Common myeloid progenitor, CD34-positive (primary cell): ENCODE measurements at regions not wholly inside any gene's neighbourhood (a gene's known extent, or its start where the extent isn't known, plus 50 kb on each side); places are given as distances from the start of the nearest gene placed in this dataset.

Experiments
- CTCF ChIA-PET: fragments of 350-600 bp; sonication (Branson Sonifier 250); formaldehyde crosslinking; loops from one replicate; lab custom pipeline; 2021; ENCODE audit warnings: antibody characterized with exemption; lab: Charles Lee
- POLR2A ChIA-PET: fragments of 350-600 bp; sonication (Branson Sonifier 250); formaldehyde crosslinking; loops from one replicate; lab custom pipeline; 2021; ENCODE audit warnings: antibody characterized with exemption; lab: Charles Lee
- DNase-seq, 3 donors: peaks; one replicate each; pipeline versions ENCODE4 v3.0.0 to v3.0.0-alpha.2; 2013
- H3K27ac ChIP-seq, 2 experiments: 1 replicate in 1 of 2; 2 replicates in 1 of 2; pipeline ENCODE4 v1.7.0; 2013; ENCODE audit warnings: inconsistent platforms in 2 of 2, low read length in 2 of 2, mild to moderate bottlenecking in 2 of 2, low read depth in 1 of 2, moderate library complexity in 1 of 2; ENCODE audit not compliant: severe bottlenecking in 2 of 2, insufficient read depth in 1 of 2, poor library complexity in 1 of 2
- H3K27me3 ChIP-seq, 5 experiments: replicated peaks in 2 of 5; 1 replicate in 3 of 5; 2 replicates in 2 of 5; pipeline versions ENCODE4 v1.6.1 to v1.7.0; 2013; ENCODE audit warnings: low read length in 4 of 5, mild to moderate bottlenecking in 2 of 5, moderate library complexity in 2 of 5, inconsistent platforms in 1 of 5; ENCODE audit not compliant: insufficient read depth in 5 of 5, control insufficient read depth in 4 of 5
- H3K36me3 ChIP-seq, 4 experiments: 1 replicate in 2 of 4; 2 replicates in 2 of 4; pipeline versions ENCODE4 v1.6.1 to v1.7.0; 2013; ENCODE audit warnings: low read length in 3 of 4, control low read depth in 1 of 4, mild to moderate bottlenecking in 1 of 4; ENCODE audit not compliant: control insufficient read depth in 4 of 4, insufficient read depth in 4 of 4
- H3K4me1 ChIP-seq, 4 experiments: 1 replicate in 3 of 4; 2 replicates in 1 of 4; pipeline versions ENCODE4 v1.6.1 to v1.7.1; 2013; ENCODE audit warnings: low read length in 3 of 4, mild to moderate bottlenecking in 3 of 4, control low read depth in 1 of 4, inconsistent platforms in 1 of 4, moderate library complexity in 1 of 4; ENCODE audit not compliant: control insufficient read depth in 4 of 4, insufficient read depth in 4 of 4; ENCODE audit errors: control extremely low read depth in 1 of 4
- H3K4me3 ChIP-seq, 7 experiments: 1 replicate in 4 of 7; 2 replicates in 3 of 7; pipeline versions ENCODE4 v1.5.1 to v1.7.0; 2013; ENCODE audit warnings: mild to moderate bottlenecking in 7 of 7, low read length in 6 of 7, moderate library complexity in 6 of 7, inconsistent platforms in 2 of 7, low read depth in 2 of 7, control low read depth in 1 of 7; ENCODE audit not compliant: insufficient read depth in 4 of 7, control insufficient read depth in 1 of 7; ENCODE audit errors: extremely low read depth in 1 of 7
- H3K9me3 ChIP-seq, 5 experiments: 1 replicate in 4 of 5; 2 replicates in 1 of 5; pipeline versions ENCODE4 v1.6.1 to v1.7.1; 2013; ENCODE audit warnings: low read length in 4 of 5, mild to moderate bottlenecking in 2 of 5, inconsistent platforms in 1 of 5, low read depth in 1 of 5, moderate library complexity in 1 of 5; ENCODE audit not compliant: control insufficient read depth in 4 of 5, insufficient read depth in 2 of 5; ENCODE audit errors: control extremely low read depth in 1 of 5
- WGBS: methylation state at CpG from one replicate; pipeline ENCODE4 v1.1.5; 2013; ENCODE audit not compliant: insufficient coverage; 5-methylcytosine and 5-hydroxymethylcytosine counted together

DNA sequence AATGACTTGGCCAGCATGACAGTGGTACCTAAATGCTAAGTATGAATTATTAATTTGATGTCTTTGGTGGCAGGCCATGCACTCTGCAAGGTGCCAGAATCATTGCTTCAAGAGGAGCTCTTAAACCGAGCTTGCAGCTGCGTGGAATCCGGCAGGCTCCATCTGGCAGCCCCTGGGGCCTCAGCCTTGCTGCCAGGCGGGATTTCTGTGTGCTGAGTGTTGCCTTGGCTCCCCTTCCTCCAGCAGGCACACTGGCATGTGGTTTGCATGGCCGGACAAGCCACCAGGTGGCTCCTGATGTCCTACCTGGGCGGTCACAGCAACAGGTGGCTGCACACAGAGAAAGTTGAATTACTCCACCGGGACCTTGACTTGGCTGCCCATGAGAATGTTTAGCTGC lies 155.4 kb downstream of the URB2 start:
- no peaks in the 10 kb centered on the region for H3K36me3 ChIP-seq
- no peak overlapping the region for H3K4me3 ChIP-seq
- no peaks in the 10 kb centered on the region for H3K9me3 ChIP-seq
- CTCF ChIA-PET = no interaction called here
- no peak for DNase-seq
- no peaks in the 10 kb centered on the region for H3K4me1 ChIP-seq
- 86% methylated on average over 7 of the region's 7 CpGs for WGBS
- POLR2A ChIA-PET = no interaction called here
- H3K27ac ChIP-seq = no peak overlapping the region
- H3K27me3 ChIP-seq = peaks cover 0 to 3% (median 0%) of the 10 kb centered on the region in 5 experiments

DNA sequence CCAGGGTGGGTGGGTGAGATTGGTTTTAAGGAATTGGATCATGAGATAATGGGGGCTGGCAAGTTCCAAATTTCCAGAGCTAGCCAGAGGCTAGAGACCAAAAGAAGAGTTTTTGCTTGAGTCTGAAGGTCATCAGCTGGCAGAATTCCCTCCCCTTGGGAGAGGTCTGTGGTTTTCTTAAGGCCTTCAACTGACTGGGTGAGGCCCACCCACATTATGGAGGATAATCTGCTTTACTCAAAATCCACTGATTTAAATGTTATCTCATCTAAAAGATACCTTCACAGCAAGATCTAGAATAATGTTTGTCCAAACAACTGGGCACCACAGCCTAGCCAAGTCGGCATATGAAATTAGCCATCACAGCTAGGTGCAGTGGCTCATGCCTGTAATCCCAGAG lies 156.4 kb downstream of the URB2 start:
- no peaks in the 10 kb centered on the region for H3K4me1 ChIP-seq
- DNase-seq = no peak
- peaks cover 0 to 3% (median 0%) of the 10 kb centered on the region in 5 experiments for H3K27me3 ChIP-seq
- H3K4me3 ChIP-seq = no peak overlapping the region
- 100% methylated on average over 1 of the region's 1 CpG for WGBS
- no peak overlapping the region for H3K27ac ChIP-seq
- peaks cover 0 to 4% (median 0%) of the 10 kb centered on the region in 5 experiments for H3K9me3 ChIP-seq
- H3K36me3 ChIP-seq = no peaks in the 10 kb centered on the region
- POLR2A ChIA-PET = no interaction called here
- CTCF ChIA-PET = no interaction called here

DNA sequence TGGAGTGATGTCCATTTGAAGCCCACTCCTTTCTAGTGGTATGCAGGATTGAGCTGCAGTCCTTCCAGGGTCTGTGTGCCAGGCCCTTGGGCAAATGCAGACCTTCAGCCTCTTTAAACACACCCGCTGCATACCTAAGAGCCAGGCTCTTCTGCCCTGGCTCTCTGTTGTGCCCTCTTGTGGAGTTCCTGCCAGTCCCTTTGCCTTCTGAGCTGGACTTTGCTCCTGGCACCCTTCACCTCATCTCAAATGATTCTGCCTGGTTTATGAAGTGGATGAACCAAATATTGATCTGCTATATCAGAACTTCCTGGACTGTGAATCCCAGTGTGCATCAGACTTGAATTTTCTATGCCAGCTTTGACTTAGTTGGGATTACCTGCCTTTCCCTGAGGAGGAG lies 158.8 kb downstream of the URB2 start:
- Histone ChIP-seq H3K9me3 (peaks cover 0 to 8% (median 0%) of the 10 kb centered on the region in 5 experiments), H3K4me3 (no peak overlapping the region), H3K27me3 (peaks cover 0 to 3% (median 0%) of the 10 kb centered on the region in 5 experiments), H3K4me1 (no peaks in the 10 kb centered on the region), H3K36me3 (no peaks in the 10 kb centered on the region), H3K27ac (no peak overlapping the region)
- DNase-seq = no peak
- WGBS = 100% methylated on average over 1 of the region's 1 CpG
- POLR2A ChIA-PET = no interaction called here
- CTCF ChIA-PET = no interaction called here

DNA sequence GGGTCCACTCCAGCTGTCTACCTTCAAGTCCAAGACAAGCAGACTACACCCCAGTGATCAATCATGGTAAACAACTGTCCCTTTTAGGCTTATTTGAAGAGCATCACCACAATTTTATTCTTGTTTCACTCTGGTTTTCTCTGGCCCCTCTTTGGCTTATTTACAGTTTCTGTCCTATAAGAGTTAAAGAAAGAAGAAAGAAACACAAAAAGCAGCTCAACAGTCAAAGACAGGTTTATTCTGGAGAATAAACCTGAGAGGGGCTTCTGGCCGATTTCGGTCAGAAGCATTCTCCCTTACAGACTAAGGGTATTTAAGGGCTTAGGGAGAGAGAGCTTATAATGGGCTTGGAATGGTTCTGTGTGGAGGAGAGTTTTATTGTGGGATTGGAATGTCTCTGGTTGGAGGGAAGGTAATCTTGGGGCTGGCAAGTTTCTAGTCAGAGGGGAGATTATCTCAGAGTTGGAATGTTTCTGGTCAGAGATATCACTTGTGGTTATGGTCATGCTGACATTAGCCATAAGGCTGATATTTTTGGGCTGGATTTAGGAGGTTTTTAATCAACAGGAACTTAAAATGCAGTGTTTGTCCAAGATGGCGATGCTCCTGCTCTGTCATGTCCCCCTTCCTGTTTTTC lies 161.0 kb downstream of the URB2 start:
- Histone ChIP-seq H3K4me3 (no peak overlapping the region), H3K4me1 (peaks cover 0 to 2% (median 0%) of the 10 kb centered on the region in 4 experiments), H3K27me3 (peaks cover 0 to 3% (median 0%) of the 10 kb centered on the region in 5 experiments), H3K27ac (no peak overlapping the region), H3K9me3 (peaks cover 0 to 8% (median 4%) of the 10 kb centered on the region in 5 experiments), H3K36me3 (no peaks in the 10 kb centered on the region)
- no peak for DNase-seq
- 96% methylated on average over 3 of the region's 3 CpGs for WGBS
- CTCF ChIA-PET = no interaction called here
- POLR2A ChIA-PET = no interaction called here

DNA sequence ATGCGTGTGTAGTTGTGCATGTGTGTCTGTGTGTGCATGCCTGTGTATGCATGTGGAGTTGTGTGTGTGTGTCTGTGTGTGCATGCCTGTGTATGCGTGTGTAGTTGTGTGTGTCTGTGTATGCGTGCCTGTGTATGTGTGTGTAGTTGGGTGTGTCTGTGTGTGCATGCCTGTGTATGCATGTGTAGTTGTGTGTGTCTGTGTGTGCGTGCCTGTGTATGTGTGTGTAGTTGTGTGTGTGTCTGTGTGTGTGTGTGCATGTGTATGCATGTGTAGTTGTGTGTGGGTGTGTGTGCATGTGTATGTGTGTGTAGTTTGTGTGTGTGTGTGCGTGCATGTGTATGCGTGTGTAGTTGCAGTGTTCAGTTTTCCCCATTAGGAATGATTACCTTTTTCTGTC lies 162.0 kb downstream of the URB2 start:
- Histone ChIP-seq H3K4me3 (no peak overlapping the region), H3K4me1 (peaks cover 0 to 2% (median 0%) of the 10 kb centered on the region in 4 experiments), H3K27ac (no peak overlapping the region), H3K9me3 (peaks cover 0 to 8% (median 4%) of the 10 kb centered on the region in 5 experiments), H3K36me3 (no peaks in the 10 kb centered on the region), H3K27me3 (peaks cover 0 to 3% (median 0%) of the 10 kb centered on the region in 5 experiments)
- ChIA-PET POLR2A (no interaction called here), CTCF (no interaction called here)
- DNase-seq = no peak
- WGBS = 82% methylated on average over 2 of the region's 6 CpGs

DNA sequence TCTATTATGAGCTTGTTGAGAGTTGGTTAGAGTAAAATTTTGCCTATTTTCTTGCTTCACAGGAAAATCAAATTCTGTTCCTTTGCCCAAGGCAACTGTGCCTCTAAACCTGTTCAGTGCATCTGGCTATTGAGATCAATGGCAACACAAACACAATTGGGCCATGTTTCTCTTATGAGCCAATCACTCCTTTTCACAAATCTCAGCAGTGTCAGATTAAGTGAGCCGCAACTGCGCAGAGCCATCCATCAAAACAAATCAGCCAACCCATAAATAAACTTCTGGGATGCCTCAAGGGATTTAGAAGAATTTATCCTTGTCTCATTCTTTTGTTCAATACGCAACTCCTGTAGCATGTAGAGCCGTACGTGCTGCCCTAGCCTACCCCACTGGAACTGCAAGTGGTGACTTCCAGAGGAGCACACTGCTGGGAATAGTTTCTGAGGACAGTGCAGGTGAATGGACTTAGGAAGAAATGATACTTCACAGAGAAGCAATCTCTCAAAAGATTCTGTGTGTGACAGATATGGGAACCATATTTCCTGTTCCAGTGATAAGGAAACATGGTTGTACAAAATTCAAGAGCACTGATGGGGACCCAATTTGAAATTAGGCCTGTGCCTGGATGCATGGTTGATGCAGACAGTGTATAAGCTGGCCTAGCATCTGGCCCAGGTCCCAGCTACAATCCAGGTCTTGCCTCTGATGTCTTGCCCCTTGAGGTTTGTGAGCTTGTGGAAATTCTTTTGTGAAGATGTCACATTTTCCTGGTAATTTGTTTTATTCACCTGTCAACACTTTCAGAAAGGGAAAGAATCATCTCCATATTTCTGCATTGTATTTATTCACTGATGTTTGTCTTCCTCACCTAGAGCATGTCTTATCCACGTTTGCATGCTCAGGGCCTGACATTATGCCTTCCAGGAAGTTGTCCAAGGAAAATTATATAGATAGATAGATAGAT lies 166.2 kb downstream of the URB2 start:
- H3K27me3 ChIP-seq = no peaks in the 10 kb centered on the region
- H3K27ac ChIP-seq = no peak overlapping the region
- ChIA-PET POLR2A (no interaction called here), CTCF (no interaction called here)
- H3K4me3 ChIP-seq = no peak overlapping the region
- no peak for DNase-seq
- 94% methylated on average over 5 of the region's 6 CpGs for WGBS
- no peaks in the 10 kb centered on the region for H3K36me3 ChIP-seq
- peaks cover 0 to 2% (median 0%) of the 10 kb centered on the region in 4 experiments for H3K4me1 ChIP-seq
- peaks cover 0 to 4% (median 4%) of the 10 kb centered on the region in 5 experiments for H3K9me3 ChIP-seq

DNA sequence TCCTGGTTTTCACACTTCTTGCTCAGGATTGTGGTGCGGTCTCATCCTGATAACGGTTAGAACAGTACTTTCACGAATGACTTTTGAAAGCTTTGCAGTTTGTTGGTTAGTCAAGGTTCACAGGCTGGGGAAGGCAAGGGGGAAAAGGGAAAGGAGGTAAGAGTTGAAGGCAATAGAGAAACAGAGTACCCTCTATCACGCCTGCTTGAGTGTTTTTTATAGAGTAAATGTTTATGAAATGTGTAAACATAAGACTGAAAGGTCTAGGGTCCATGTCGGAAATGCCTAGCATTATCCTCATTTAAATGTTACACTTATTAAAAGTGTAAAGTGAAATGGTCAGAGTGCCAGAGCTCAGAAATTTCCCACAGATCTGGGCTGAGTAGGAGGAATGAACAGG lies 167.4 kb downstream of the URB2 start:
- CTCF ChIA-PET = no interaction called here

More for the DNA sequence above, 167.4 kb downstream of the URB2 start:
- H3K27me3 ChIP-seq = no peaks in the 10 kb centered on the region
- no peak overlapping the region for H3K4me3 ChIP-seq
- H3K27ac ChIP-seq = no peak overlapping the region
- no peak for DNase-seq
- POLR2A ChIA-PET = interaction anchor here (0.7 kb wide), 1 partner anchor 74 kb away, joined by 4 read pairs; no protein-coding TSS in a partner anchor
- peaks cover 0 to 2% (median 0%) of the 10 kb centered on the region in 4 experiments for H3K4me1 ChIP-seq
- peaks cover 0 to 4% (median 3%) of the 10 kb centered on the region in 5 experiments for H3K9me3 ChIP-seq
- 100% methylated on average over 1 of the region's 5 CpGs for WGBS
- no peaks in the 10 kb centered on the region for H3K36me3 ChIP-seq
